ENCODE measurements at regions not wholly inside any gene's neighbourhood (a gene's known extent, or its start where the extent isn't known, plus 50 kb on each side); places are given as distances from the start of the nearest gene placed in this dataset.
"Not testable (repeated sequence)": the region's sequence is repeated elsewhere in the genome, so short reads cannot be mapped to it uniquely, and the experiment has no call there.

DNA sequence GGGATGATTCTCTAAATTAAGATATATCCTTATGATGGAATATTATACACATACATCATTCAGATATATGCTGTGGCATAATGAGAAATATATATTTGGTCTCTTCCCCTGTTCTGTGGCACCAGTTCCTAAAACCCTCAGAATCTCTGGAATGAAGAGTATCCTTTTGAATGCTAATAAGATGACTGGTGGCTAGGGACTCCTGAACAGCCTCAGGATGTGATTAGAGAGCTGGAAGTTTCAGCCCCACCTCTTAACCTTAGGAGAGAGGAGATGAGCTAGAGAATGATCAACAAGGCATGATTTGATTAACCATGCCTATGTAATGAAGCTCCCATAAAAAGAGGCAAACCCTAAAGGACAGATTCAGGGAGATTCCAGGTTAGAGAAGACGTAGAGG is 632.0 kb downstream of the IQCM start:
- no peak overlapping the region for H3K4me3 ChIP-seq (ENCODE audit: low read depth, low read length)
- no peak for TF ChIP-seq CTCF (IDR thresholded peaks at IDR 0.05; ENCODE audit: insufficient read depth, low read depth, low read length)
- no peak for DNase-seq (ENCODE audit: low read depth)

GRCh38 chr4:149181459-149181858 is 634.2 kb downstream of the IQCM start:
- DNase-seq (ENCODE audit: low read depth); H3K4me3 ChIP-seq (ENCODE audit: low read depth, low read length): not testable (repeated sequence)

- H3K4me3 ChIP-seq (ENCODE audit: low read depth, low read length) = no peak overlapping the region
- TF ChIP-seq CTCF (IDR thresholded peaks at IDR 0.05; ENCODE audit: insufficient read depth, low read depth, low read length) = no peak
- no peak for DNase-seq (ENCODE audit: low read depth)
Measured at GRCh38 chr4:149176039-149176438, 639.6 kb downstream of the IQCM start.

GRCh38 chr4:149175549-149175948 is 640.1 kb downstream of the IQCM start:
- no peak for TF ChIP-seq CTCF (IDR thresholded peaks at IDR 0.05; ENCODE audit: insufficient read depth, low read depth, low read length)

GRCh38 chr4:149173241-149174013 is 642.2 kb downstream of the IQCM start:
- TF ChIP-seq CTCF (IDR thresholded peaks at IDR 0.05; ENCODE audit: insufficient read depth, low read depth, low read length) = no peak
- peak; percentile 7 for DNase-seq (ENCODE audit: low read depth)
- H3K4me3 ChIP-seq (ENCODE audit: low read depth, low read length) = no peak overlapping the region

More at GRCh38 chr4:149175549-149175948, 640.1 kb downstream of the IQCM start:
- H3K4me3 ChIP-seq (ENCODE audit: low read depth, low read length) = no peak overlapping the region
- no peak for DNase-seq (ENCODE audit: low read depth)

- H3K4me3 ChIP-seq (ENCODE audit: low read depth, low read length) = no peak overlapping the region
- DNase-seq (ENCODE audit: low read depth) = no peak
- TF ChIP-seq CTCF (IDR thresholded peaks at IDR 0.05; ENCODE audit: insufficient read depth, low read depth, low read length) = no peak
Measured at GRCh38 chr4:149168645-149169044, 647.0 kb downstream of the IQCM start.

DNA sequence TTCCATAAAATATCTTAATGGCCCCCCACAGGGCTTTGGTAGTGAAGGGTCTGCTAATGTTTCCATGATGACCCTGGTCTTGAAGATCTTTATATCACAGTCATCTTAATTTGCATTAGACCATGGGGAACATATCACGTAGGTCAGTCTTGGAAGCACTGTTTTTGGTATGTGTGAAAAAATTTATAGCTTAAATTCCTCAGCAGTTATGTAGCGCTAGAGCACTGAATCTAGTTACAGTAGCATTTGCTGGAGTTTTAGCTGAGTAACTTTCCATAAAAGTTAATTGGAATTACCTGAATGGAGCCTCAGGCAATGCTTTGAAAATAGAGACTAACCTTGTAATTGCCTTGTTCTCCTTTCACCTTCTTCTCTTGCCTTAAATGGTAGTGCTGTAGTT is 648.8 kb downstream of the IQCM start:
- no peak overlapping the region for H3K4me3 ChIP-seq (ENCODE audit: low read depth, low read length)
- TF ChIP-seq CTCF (IDR thresholded peaks at IDR 0.05; ENCODE audit: insufficient read depth, low read depth, low read length) = no peak
- DNase-seq (ENCODE audit: low read depth) = no peak
